B cell (primary cell): ENCODE measurements at regions not wholly inside any gene's neighbourhood (a gene's known extent, or its start where the extent isn't known, plus 50 kb on each side); places are given as distances from the start of the nearest gene placed in this dataset.

Experiments used
- ATAC-seq: fragments of 200-7000 bp; cut with Tn5 transposase; one replicate; pipeline ENCODE4 v1.10.0; 2021; ENCODE audit warnings: low read depth, mild to moderate bottlenecking, moderate number of reproducible peaks, moderate library complexity
- CTCF ChIA-PET: fragments of 350-600 bp; sonication (Branson Sonifier 250); formaldehyde crosslinking; loops from one replicate; lab custom pipeline; 2021; ENCODE audit warnings: antibody characterized with exemption, inconsistent platforms; lab: Charles Lee
- POLR2A ChIA-PET: fragments of 350-600 bp; sonication (Branson Sonifier 250); formaldehyde crosslinking; loops from one replicate; lab custom pipeline; 2021; ENCODE audit warnings: antibody characterized with exemption; lab: Charles Lee
- DNase-seq: peaks from one replicate; pipeline ENCODE4 v3.0.0; 2013
- H2AFZ ChIP-seq: 2 replicates; pipeline ENCODE4 v1.6.1; 2012; ENCODE audit warnings: mild to moderate bottlenecking, low read depth, low read length; ENCODE audit not compliant: insufficient read depth, poor library complexity, severe bottlenecking
- H3K27ac ChIP-seq, 2 donors: 1 replicate in 1 of 2; 2 replicates in 1 of 2; pipeline ENCODE4 v1.5.1; 2012 to 2013; ENCODE audit warnings: low read length in 2 of 2, mild to moderate bottlenecking in 2 of 2, moderate library complexity in 1 of 2
- H3K27me3 ChIP-seq, 4 experiments: fragments of 200-600 bp in 1 of 4; sonication (generic) in 1 of 4; replicated peaks in 1 of 4; 1 replicate in 2 of 4; 2 replicates in 2 of 4; pipeline versions ENCODE4 v1.6.1 to v1.7.0; 2013 to 2016; ENCODE audit warnings: low read length in 3 of 4, mild to moderate bottlenecking in 2 of 4, mixed read lengths in 1 of 4, moderate library complexity in 1 of 4; ENCODE audit not compliant: insufficient read depth in 4 of 4, control insufficient read depth in 3 of 4; ENCODE audit errors: control extremely low read depth in 1 of 4
- H3K36me3 ChIP-seq, 2 experiments: replicated peaks in 1 of 2; 1 replicate in 1 of 2; 2 replicates in 1 of 2; pipeline versions ENCODE4 v1.6.1 to v1.7.1; 2013; ENCODE audit warnings: low read length in 1 of 2; ENCODE audit not compliant: insufficient read depth in 2 of 2, control insufficient read depth in 1 of 2; ENCODE audit errors: control extremely low read depth in 1 of 2, extremely low read depth in 1 of 2
- H3K4me1 ChIP-seq, 2 donors: fragments of 200-600 bp in 1 of 2; sonication (generic) in 1 of 2; 1 replicate in 1 of 2; 2 replicates in 1 of 2; pipeline versions ENCODE4 v1.5.1 to v1.6.1; 2013 to 2017; ENCODE audit warnings: low read length in 2 of 2; ENCODE audit not compliant: control insufficient read depth in 2 of 2, insufficient read depth in 2 of 2
- H3K4me2 ChIP-seq: replicated peaks from 2 replicates; pipeline ENCODE3; 2012; ENCODE audit warnings: mild to moderate bottlenecking, low read depth, low read length; ENCODE audit not compliant: poor library complexity, severe bottlenecking
- H3K4me3 ChIP-seq, 5 experiments: fragments of 200-600 bp in 1 of 5; sonication (generic) in 1 of 5; 1 replicate in 3 of 5; 2 replicates in 2 of 5; pipeline versions ENCODE4 v1.5.1 to v1.7.0; 2011 to 2016; ENCODE audit warnings: low read length in 4 of 5, mild to moderate bottlenecking in 4 of 5, low read depth in 2 of 5, control low read depth in 1 of 5, moderate library complexity in 1 of 5; ENCODE audit not compliant: insufficient read depth in 1 of 5; ENCODE audit errors: control extremely low read depth in 1 of 5, extremely low read depth in 1 of 5
- H3K79me2 ChIP-seq: fragments of 200-600 bp; sonication (generic); one replicate; pipeline ENCODE4 v1.6.0; 2016; ENCODE audit warnings: low read length; ENCODE audit not compliant: control insufficient read depth, insufficient read depth
- H3K9ac ChIP-seq: fragments of 200-600 bp; sonication (generic); 2 replicates; pipeline ENCODE4 v1.6.1; 2017; ENCODE audit warnings: mild to moderate bottlenecking, low read length, moderate library complexity
- H3K9me3 ChIP-seq, 3 donors: one replicate each; pipeline versions ENCODE4 v1.6.1 to v1.7.1; 2013; ENCODE audit warnings: low read length in 2 of 3; ENCODE audit not compliant: control insufficient read depth in 2 of 3, insufficient read depth in 1 of 3; ENCODE audit errors: control extremely low read depth in 1 of 3
- H4K20me1 ChIP-seq: 2 replicates; pipeline ENCODE4 v1.6.0; 2012; ENCODE audit warnings: mild to moderate bottlenecking, low read length; ENCODE audit not compliant: insufficient read depth, control insufficient read depth, poor library complexity, severe bottlenecking
- H3K27ac Mint-ChIP-seq: one replicate; pipeline ENCODE4 v1.8.0; 2021; ENCODE audit warnings: mixed read lengths
- H3K27me3 Mint-ChIP-seq: one replicate; pipeline ENCODE4 v1.8.0; 2021; ENCODE audit warnings: mixed read lengths
- H3K4me1 Mint-ChIP-seq: one replicate; pipeline ENCODE4 v1.8.0; 2021; ENCODE audit warnings: mixed read lengths
- H3K4me3 Mint-ChIP-seq: one replicate; pipeline ENCODE4 v1.8.0; 2021; ENCODE audit warnings: mixed read lengths
- H3K9me3 Mint-ChIP-seq: one replicate; pipeline ENCODE4 v1.8.0; 2022; ENCODE audit warnings: mixed read lengths; ENCODE audit not compliant: insufficient read depth
- CTCF ChIP-seq: fragments of 200-600 bp; IDR thresholded peaks from one replicate; pipeline ENCODE4 v1.8.0; 2022; ENCODE audit warnings: antibody characterized with exemption, mild to moderate bottlenecking
- EZH2 ChIP-seq: IDR thresholded peaks from 2 replicates; pipeline ENCODE4 v1.6.1; 2012; ENCODE audit warnings: borderline replicate concordance, low read depth, mild to moderate bottlenecking, moderate library complexity, low read length; ENCODE audit not compliant: insufficient read depth, poor library complexity, severe bottlenecking
- WGBS: methylation state at CpG from one replicate; pipeline ENCODE4 v1.1.5; 2013; ENCODE audit warnings: missing lambda C conversion rate; ENCODE audit not compliant: insufficient coverage; 5-methylcytosine and 5-hydroxymethylcytosine counted together
- intact Hi-C: fragments of 100-400 bp; cut with micrococcal nuclease; formaldehyde crosslinking; loops from one replicate; pipeline ENCODE4 v1.10.0; 2022

DNA sequence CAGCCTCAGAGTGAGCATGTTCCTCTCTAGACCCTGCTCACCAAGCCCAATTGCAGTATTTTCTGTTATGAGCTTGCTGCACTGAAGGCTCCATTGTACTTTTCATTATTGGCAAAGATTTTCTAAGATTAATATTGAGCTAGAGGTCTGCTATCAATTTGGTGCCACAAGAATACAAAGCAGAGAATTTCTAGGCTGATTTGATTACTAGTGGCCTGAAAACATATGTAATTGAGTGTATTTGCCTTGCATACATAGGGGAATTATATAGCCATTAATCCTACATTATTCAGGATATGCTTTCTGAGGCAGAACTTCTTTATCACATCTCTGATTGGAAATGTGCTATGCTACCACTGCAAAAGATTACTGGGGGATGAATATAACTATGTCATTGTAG, 322.9 kb upstream of the ZC3H12C start:
- Histone ChIP-seq H3K9me3 (no peaks in the 10 kb centered on the region), H3K27ac (no peak overlapping the region), H3K36me3 (no peaks in the 10 kb centered on the region)

DNA sequence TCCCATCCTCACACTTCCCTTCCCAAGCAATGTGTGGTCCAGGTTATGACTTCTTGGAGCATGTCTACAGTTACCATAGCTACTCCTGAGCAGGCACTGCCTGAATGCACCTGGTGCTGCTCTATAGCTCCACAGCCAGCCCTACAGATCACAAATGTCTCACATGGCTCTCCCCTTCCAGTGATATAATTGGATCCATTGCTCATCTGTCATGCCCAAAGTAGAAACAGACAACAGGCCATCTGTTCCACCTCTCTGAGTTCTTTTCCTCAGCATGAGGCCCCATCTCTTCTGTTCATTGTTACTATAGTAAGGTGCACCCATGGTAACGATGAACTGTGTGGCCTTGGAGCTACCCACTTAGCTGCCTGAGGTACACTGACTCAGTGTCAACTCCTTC, 320.3 kb upstream of the ZC3H12C start:
- no peak for ATAC-seq
- Histone ChIP-seq H3K27ac (no peak overlapping the region), H3K79me2 (no peaks in the 10 kb centered on the region), H3K9me3 (no peaks in the 10 kb centered on the region), H3K9ac (no peak overlapping the region), H3K4me1 (no peaks in the 10 kb centered on the region), H3K27me3 (peaks cover 0 to 5% (median 0%) of the 10 kb centered on the region in 4 experiments), H2AFZ (no peak overlapping the region), H3K4me3 (no peak overlapping the region), H3K36me3 (no peaks in the 10 kb centered on the region), H4K20me1 (no peaks in the 10 kb centered on the region), H3K4me2 (no peak overlapping the region)
- no peak for TF ChIP-seq EZH2
- no peak for TF ChIP-seq CTCF
- ChIA-PET CTCF (no interaction called here), POLR2A (no interaction called here)
- Mint-ChIP-seq H3K27ac (no peak overlapping the region), H3K27me3 (peaks cover 2% of the 10 kb centered on the region), H3K4me3 (no peak overlapping the region), H3K9me3 (no peaks in the 10 kb centered on the region), H3K4me1 (no peaks in the 10 kb centered on the region)
- intact Hi-C loops: no loop called here
- 83% methylated on average over 1 of the region's 1 CpG for WGBS
- DNase-seq: no peak

More for the DNA sequence above, 322.9 kb upstream of the ZC3H12C start:
- ChIA-PET POLR2A (no interaction called here), CTCF (no interaction called here)
- no peaks in the 10 kb centered on the region for H3K4me1 ChIP-seq
- Mint-ChIP-seq H3K4me3 (no peak overlapping the region), H3K4me1 (no peaks in the 10 kb centered on the region), H3K27ac (no peak overlapping the region), H3K9me3 (no peaks in the 10 kb centered on the region), H3K27me3 (peaks cover 2% of the 10 kb centered on the region)
- no peaks in the 10 kb centered on the region for H3K79me2 ChIP-seq
- no peak overlapping the region for H2AFZ ChIP-seq
- peaks cover 0 to 5% (median 0%) of the 10 kb centered on the region in 4 experiments for H3K27me3 ChIP-seq
- TF ChIP-seq EZH2 (no peak), CTCF (no peak)
- no peak overlapping the region for H3K9ac ChIP-seq
- H4K20me1 ChIP-seq: no peaks in the 10 kb centered on the region
- intact Hi-C loops: no loop called here
- H3K4me2 ChIP-seq: no peak overlapping the region
- H3K4me3 ChIP-seq: no peak overlapping the region
- ATAC-seq (no peak), DNase-seq (no peak)
